IPS-20b (cell line): ENCODE measurements at regions not wholly inside any gene's neighbourhood (a gene's known extent, or its start where the extent isn't known, plus 50 kb on each side); places are given as distances from the start of the nearest gene placed in this dataset.

Experiments
- H3K27ac ChIP-seq: one replicate; pipeline ENCODE4 v1.5.1; 2013; ENCODE audit warnings: low read length
- H3K27me3 ChIP-seq: 2 replicates; pipeline ENCODE4 v1.6.1; 2013; ENCODE audit warnings: mild to moderate bottlenecking, low read length, inconsistent platforms; ENCODE audit not compliant: insufficient read depth
- H3K36me3 ChIP-seq: 2 replicates; pipeline ENCODE4 v1.6.1; 2013; ENCODE audit warnings: low read depth, mild to moderate bottlenecking, inconsistent platforms, low read length, moderate library complexity; ENCODE audit not compliant: insufficient read depth
- H3K4me1 ChIP-seq: 2 replicates; pipeline ENCODE4 v1.6.1; 2013; ENCODE audit warnings: mild to moderate bottlenecking, control low read depth, inconsistent platforms, low read length, moderate library complexity; ENCODE audit not compliant: insufficient read depth
- H3K4me3 ChIP-seq: 2 replicates; pipeline ENCODE4 v1.5.1; 2013; ENCODE audit warnings: mild to moderate bottlenecking, low read length, inconsistent platforms
- H3K9ac ChIP-seq: 2 replicates; pipeline ENCODE4 v1.6.1; 2013; ENCODE audit warnings: low read depth, mild to moderate bottlenecking, inconsistent platforms, low read length, moderate library complexity
- H3K9me3 ChIP-seq: 2 replicates; pipeline ENCODE4 v1.6.1; 2013; ENCODE audit warnings: mild to moderate bottlenecking, low read depth, low read length, inconsistent platforms; ENCODE audit not compliant: insufficient read depth

GRCh38 chr4:35539404-35540055, 704.8 kb downstream of the ARAP2 start:
- Histone ChIP-seq H3K9me3 (no peaks in the 10 kb centered on the region), H3K4me3 (no peak overlapping the region), H3K4me1 (no peaks in the 10 kb centered on the region), H3K36me3 (no peaks in the 10 kb centered on the region), H3K27me3 (no peaks in the 10 kb centered on the region), H3K9ac (no peak overlapping the region), H3K27ac (no peak overlapping the region)

GRCh38 chr4:35541146-35541887, 703.0 kb downstream of the ARAP2 start:
- no peak overlapping the region for H3K9ac ChIP-seq
- H3K4me1 ChIP-seq = no peaks in the 10 kb centered on the region
- H3K27ac ChIP-seq = no peak overlapping the region
- H3K4me3 ChIP-seq = no peak overlapping the region
- H3K27me3 ChIP-seq = no peaks in the 10 kb centered on the region
- no peaks in the 10 kb centered on the region for H3K36me3 ChIP-seq
- H3K9me3 ChIP-seq = no peaks in the 10 kb centered on the region

GRCh38 chr4:35541888-35542213, 702.5 kb downstream of the ARAP2 start:
- H3K9me3 ChIP-seq = no peaks in the 10 kb centered on the region
- no peaks in the 10 kb centered on the region for H3K36me3 ChIP-seq
- no peaks in the 10 kb centered on the region for H3K4me1 ChIP-seq
- no peak overlapping the region for H3K27ac ChIP-seq
- no peak overlapping the region for H3K9ac ChIP-seq
- no peaks in the 10 kb centered on the region for H3K27me3 ChIP-seq
- no peak overlapping the region for H3K4me3 ChIP-seq

- H3K9me3 ChIP-seq = no peaks in the 10 kb centered on the region
Measured at GRCh38 chr4:35548921-35549320, 695.4 kb downstream of the ARAP2 start.

GRCh38 chr4:35556387-35556786, 687.9 kb downstream of the ARAP2 start:
- no peaks in the 10 kb centered on the region for H3K36me3 ChIP-seq
- no peak overlapping the region for H3K4me3 ChIP-seq
- peaks cover 15% of the 10 kb centered on the region for H3K9me3 ChIP-seq
- no peak overlapping the region for H3K27ac ChIP-seq
- H3K4me1 ChIP-seq = no peaks in the 10 kb centered on the region
- H3K27me3 ChIP-seq = no peaks in the 10 kb centered on the region
- no peak overlapping the region for H3K9ac ChIP-seq

More at GRCh38 chr4:35548921-35549320, 695.4 kb downstream of the ARAP2 start:
- Histone ChIP-seq H3K9ac (no peak overlapping the region), H3K27me3 (no peaks in the 10 kb centered on the region), H3K36me3 (no peaks in the 10 kb centered on the region), H3K4me3 (no peak overlapping the region), H3K4me1 (no peaks in the 10 kb centered on the region), H3K27ac (no peak overlapping the region)

GRCh38 chr4:35559559-35560365, 684.6 kb downstream of the ARAP2 start:
- no peaks in the 10 kb centered on the region for H3K36me3 ChIP-seq
- H3K27ac ChIP-seq = no peak overlapping the region
- no peaks in the 10 kb centered on the region for H3K27me3 ChIP-seq
- no peak overlapping the region for H3K9ac ChIP-seq
- no peak overlapping the region for H3K4me3 ChIP-seq
- H3K4me1 ChIP-seq = no peaks in the 10 kb centered on the region
- peaks cover 15% of the 10 kb centered on the region for H3K9me3 ChIP-seq

- no peak overlapping the region for H3K9ac ChIP-seq
- H3K9me3 ChIP-seq = peaks cover 15% of the 10 kb centered on the region
- no peaks in the 10 kb centered on the region for H3K27me3 ChIP-seq
- H3K27ac ChIP-seq = no peak overlapping the region
- no peak overlapping the region for H3K4me3 ChIP-seq
- peaks cover 7% of the 10 kb centered on the region; the same call in 1 of the 2 replicates for H3K4me1 ChIP-seq
- H3K36me3 ChIP-seq = no peaks in the 10 kb centered on the region
Measured at GRCh38 chr4:35562861-35563260, 681.5 kb downstream of the ARAP2 start.

GRCh38 chr4:35565640-35566039, 678.7 kb downstream of the ARAP2 start:
- Histone ChIP-seq H3K9ac (no peak overlapping the region), H3K27ac (no peak overlapping the region), H3K36me3 (no peaks in the 10 kb centered on the region), H3K27me3 (no peaks in the 10 kb centered on the region), H3K4me1 (peaks cover 7% of the 10 kb centered on the region; the same call in 1 of the 2 replicates), H3K4me3 (no peak overlapping the region), H3K9me3 (no peaks in the 10 kb centered on the region)

GRCh38 chr4:35591035-35591434, 653.3 kb downstream of the ARAP2 start:
- H3K9ac ChIP-seq = no peak overlapping the region
- no peaks in the 10 kb centered on the region for H3K27me3 ChIP-seq
- H3K4me1 ChIP-seq = no peaks in the 10 kb centered on the region
- H3K27ac ChIP-seq = no peak overlapping the region
- no peak overlapping the region for H3K4me3 ChIP-seq
- H3K36me3 ChIP-seq = no peaks in the 10 kb centered on the region
- no peaks in the 10 kb centered on the region for H3K9me3 ChIP-seq

- Histone ChIP-seq H3K27me3 (no peaks in the 10 kb centered on the region), H3K4me1 (no peaks in the 10 kb centered on the region), H3K9ac (no peak overlapping the region), H3K9me3 (no peaks in the 10 kb centered on the region), H3K4me3 (no peak overlapping the region), H3K36me3 (no peaks in the 10 kb centered on the region), H3K27ac (no peak overlapping the region)
Measured at GRCh38 chr4:35604252-35604651, 640.1 kb downstream of the ARAP2 start.

GRCh38 chr4:35604724-35605123, 639.6 kb downstream of the ARAP2 start:
- Histone ChIP-seq H3K9ac (no peak overlapping the region), H3K27ac (no peak overlapping the region), H3K4me1 (no peaks in the 10 kb centered on the region), H3K9me3 (no peaks in the 10 kb centered on the region), H3K36me3 (no peaks in the 10 kb centered on the region), H3K27me3 (no peaks in the 10 kb centered on the region), H3K4me3 (no peak overlapping the region)

- no peaks in the 10 kb centered on the region for H3K36me3 ChIP-seq
- no peaks in the 10 kb centered on the region for H3K27me3 ChIP-seq
- H3K4me3 ChIP-seq = no peak overlapping the region
- H3K27ac ChIP-seq = no peak overlapping the region
- H3K4me1 ChIP-seq = no peaks in the 10 kb centered on the region
- H3K9me3 ChIP-seq = no peaks in the 10 kb centered on the region
- H3K9ac ChIP-seq = no peak overlapping the region
Measured at GRCh38 chr4:35608205-35608604, 636.1 kb downstream of the ARAP2 start.
